CD14-positive monocyte (primary cell): ENCODE measurements at regions not wholly inside any gene's neighbourhood (a gene's known extent, or its start where the extent isn't known, plus 50 kb on each side); places are given as distances from the start of the nearest gene placed in this dataset.

ENCODE experiments used
- DNase-seq, 3 donors: peaks; one replicate each; pipeline ENCODE4 v3.0.0-alpha.2; 2011 to 2022
- H2AFZ ChIP-seq: 2 replicates; pipeline ENCODE4 v1.6.0; 2012; ENCODE audit warnings: mild to moderate bottlenecking, low read depth, low read length, inconsistent platforms; ENCODE audit not compliant: insufficient read depth, poor library complexity, severe bottlenecking
- H3K27ac ChIP-seq, 2 donors: 1 replicate in 1 of 2; 2 replicates in 1 of 2; pipeline ENCODE4 v1.5.1; 2012 to 2013; ENCODE audit warnings: low read length in 2 of 2, control low read depth in 1 of 2, inconsistent platforms in 1 of 2, low read depth in 1 of 2, mild to moderate bottlenecking in 1 of 2
- H3K27me3 ChIP-seq, 2 donors: one replicate each; pipeline versions ENCODE4 v1.6.0 to v1.6.1; 2011 to 2013; ENCODE audit warnings: low read length in 2 of 2; ENCODE audit not compliant: control insufficient read depth in 2 of 2, insufficient read depth in 2 of 2
- H3K36me3 ChIP-seq, 2 donors: replicated peaks in 1 of 2; 1 replicate in 1 of 2; 2 replicates in 1 of 2; pipeline versions ENCODE4 v1.5.1 to v1.6.1; 2012 to 2013; ENCODE audit warnings: low read length in 2 of 2, control low read depth in 1 of 2, inconsistent platforms in 1 of 2, mild to moderate bottlenecking in 1 of 2; ENCODE audit not compliant: insufficient read depth in 2 of 2, control insufficient read depth in 1 of 2
- H3K4me1 ChIP-seq, 2 donors: 1 replicate in 1 of 2; 2 replicates in 1 of 2; pipeline versions ENCODE4 v1.5.1 to v1.6.1; 2012 to 2013; ENCODE audit warnings: low read length in 2 of 2, control low read depth in 1 of 2, inconsistent platforms in 1 of 2, mild to moderate bottlenecking in 1 of 2, moderate library complexity in 1 of 2; ENCODE audit not compliant: insufficient read depth in 2 of 2, control insufficient read depth in 1 of 2
- H3K4me2 ChIP-seq: replicated peaks from 2 replicates; pipeline ENCODE3; 2012; ENCODE audit warnings: low read length, moderate library complexity, mild to moderate bottlenecking; ENCODE audit not compliant: poor library complexity, severe bottlenecking; ENCODE audit errors: extremely low read depth
- H3K4me3 ChIP-seq, 3 experiments: fragments of 200-600 bp in 1 of 3; sonication (generic) in 1 of 3; replicated peaks in 1 of 3; 1 replicate in 2 of 3; 2 replicates in 1 of 3; pipeline ENCODE4 v1.5.1; 2011 to 2013; ENCODE audit warnings: low read length in 3 of 3, mild to moderate bottlenecking in 3 of 3, control low read depth in 2 of 3, low read depth in 2 of 3, inconsistent platforms in 1 of 3, moderate library complexity in 1 of 3
- H3K79me2 ChIP-seq: 2 replicates; pipeline ENCODE4 v1.6.0; 2012; ENCODE audit warnings: mild to moderate bottlenecking, control low read depth, inconsistent platforms, low read length, moderate library complexity; ENCODE audit not compliant: insufficient read depth
- H3K9ac ChIP-seq: 2 replicates; pipeline ENCODE4 v1.6.0; 2017; ENCODE audit warnings: low read length, mild to moderate bottlenecking; ENCODE audit not compliant: insufficient read depth, poor library complexity, severe bottlenecking
- H3K9me3 ChIP-seq, 2 donors: replicated peaks in 1 of 2; 1 replicate in 1 of 2; 2 replicates in 1 of 2; pipeline versions ENCODE4 v1.5.1 to v1.6.1; 2012 to 2013; ENCODE audit warnings: low read length in 2 of 2, control low read depth in 1 of 2; ENCODE audit not compliant: control insufficient read depth in 1 of 2, insufficient read depth in 1 of 2
- H4K20me1 ChIP-seq: 2 replicates; pipeline ENCODE4 v1.6.0; 2012; ENCODE audit warnings: mild to moderate bottlenecking, low read length, control low read depth, moderate library complexity; ENCODE audit not compliant: insufficient read depth
- H3K27ac Mint-ChIP-seq, 7 donors: one replicate each; pipeline ENCODE4 v1.8.0; 2020; ENCODE audit warnings: mild to moderate bottlenecking in 7 of 7, mixed read lengths in 7 of 7, moderate library complexity in 6 of 7, inconsistent platforms in 2 of 7
- H3K27me3 Mint-ChIP-seq, 3 donors: one replicate each; pipeline ENCODE4 v1.8.0; 2021 to 2022; ENCODE audit warnings: low read depth in 3 of 3, mild to moderate bottlenecking in 3 of 3, mixed read lengths in 3 of 3, moderate library complexity in 3 of 3, inconsistent platforms in 1 of 3
- H3K36me3 Mint-ChIP-seq, 2 donors: one replicate each; pipeline ENCODE4 v1.8.0; 2020; ENCODE audit warnings: mixed read lengths in 2 of 2, inconsistent platforms in 1 of 2, mild to moderate bottlenecking in 1 of 2
- H3K4me1 Mint-ChIP-seq: one replicate; pipeline ENCODE4 v1.8.0; 2020; ENCODE audit warnings: mild to moderate bottlenecking, mixed read lengths
- H3K4me3 Mint-ChIP-seq, 2 donors: one replicate each; pipeline ENCODE4 v1.8.0; 2020; ENCODE audit warnings: mild to moderate bottlenecking in 2 of 2, mixed read lengths in 2 of 2, moderate library complexity in 1 of 2
- H3K9me3 Mint-ChIP-seq, 7 donors: one replicate each; pipeline ENCODE4 v1.8.0; 2020 to 2022; ENCODE audit warnings: mixed read lengths in 7 of 7, mild to moderate bottlenecking in 6 of 7, moderate library complexity in 6 of 7, inconsistent platforms in 2 of 7
- CTCF ChIP-seq: fragments of 200-600 bp; IDR thresholded peaks from one replicate; pipeline ENCODE4 v1.8.0; 2022; ENCODE audit warnings: antibody characterized with exemption, mild to moderate bottlenecking
- WGBS: methylation state at CpG from one replicate; pipeline ENCODE4 v1.1.5; 2013; ENCODE audit warnings: missing lambda C conversion rate; ENCODE audit not compliant: insufficient coverage; 5-methylcytosine and 5-hydroxymethylcytosine counted together
- intact Hi-C, 2 donors: fragments of 100-400 bp; cut with micrococcal nuclease; formaldehyde crosslinking; loops; one replicate each; pipeline versions ENCODE4 v1.15.0 to v1.15.1; 2023

DNA sequence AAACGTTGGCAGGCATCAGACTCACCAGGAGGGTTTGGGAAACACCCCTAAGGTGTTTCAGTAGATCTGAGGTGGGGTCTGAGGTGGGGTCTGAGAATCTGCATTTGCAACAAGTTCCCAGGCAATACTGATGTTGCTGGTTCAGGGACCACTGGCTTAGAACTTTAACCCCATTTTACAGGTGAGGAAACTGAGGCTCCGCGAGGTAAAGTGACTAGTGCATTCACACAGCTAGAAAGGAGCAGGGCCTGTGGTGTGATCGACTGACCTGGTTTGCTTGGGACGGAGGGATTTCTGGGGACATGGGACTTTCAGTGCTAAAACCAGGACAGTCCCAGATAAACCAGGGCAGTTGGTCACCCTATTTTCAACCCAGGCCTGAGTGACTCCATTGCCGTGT lies 81.4 kb upstream of the ZNF618 start:
- Histone ChIP-seq H4K20me1 (no peaks in the 10 kb centered on the region), H3K36me3 (no peaks in the 10 kb centered on the region), H2AFZ (no peak overlapping the region), H3K4me3 (no peak overlapping the region), H3K27ac (no peak overlapping the region), H3K9ac (no peak overlapping the region), H3K27me3 (no peaks in the 10 kb centered on the region), H3K79me2 (no peaks in the 10 kb centered on the region), H3K9me3 (no peaks in the 10 kb centered on the region), H3K4me1 (no peaks in the 10 kb centered on the region), H3K4me2 (no peak overlapping the region)
- DNase-seq: no peak
- H3K4me3 Mint-ChIP-seq: no peak overlapping the region
- peaks cover 0 to 5% (median 0%) of the 10 kb centered on the region in 7 donors for H3K9me3 Mint-ChIP-seq
- H3K27me3 Mint-ChIP-seq: peaks cover 2 to 9% (median 6%) of the 10 kb centered on the region in 3 donors
- H3K4me1 Mint-ChIP-seq: no peaks in the 10 kb centered on the region
- intact Hi-C loops: loop anchor here in 1 of 2 donors (10.0 kb wide), 1 partner anchor 160 kb away; no protein-coding TSS in a partner anchor
- WGBS: 87% methylated on average over 4 of the region's 6 CpGs
- H3K27ac Mint-ChIP-seq: no peak overlapping the region
- TF ChIP-seq CTCF: no peak
- no peaks in the 10 kb centered on the region for H3K36me3 Mint-ChIP-seq

DNA sequence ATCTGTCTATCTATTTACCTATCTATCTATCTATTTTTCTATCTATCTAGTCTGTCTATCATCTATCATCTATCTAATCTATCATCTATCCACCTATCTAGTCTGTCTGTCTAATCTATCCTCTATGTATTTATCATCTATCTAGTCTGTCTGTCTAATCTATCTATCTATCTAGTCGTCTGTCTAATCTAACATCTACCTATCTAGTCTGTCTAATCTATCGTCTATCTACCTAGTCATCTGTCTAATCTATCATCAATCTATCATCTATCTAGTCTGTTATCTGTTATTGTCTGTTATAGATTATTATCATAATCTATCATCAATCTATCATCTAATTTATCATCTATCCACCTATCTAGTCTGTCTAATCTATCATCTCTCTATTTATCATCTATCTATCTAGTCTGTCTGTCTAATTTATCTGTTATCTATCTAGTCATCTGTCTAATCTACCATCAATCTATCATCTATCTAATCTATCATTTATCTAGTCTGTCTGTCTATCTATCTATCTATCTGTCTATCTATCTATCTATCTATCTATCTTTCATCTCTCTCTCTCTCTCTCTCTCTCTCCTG lies 80.2 kb upstream of the ZNF618 start:
- no peak overlapping the region for H3K4me3 Mint-ChIP-seq
- H3K9ac ChIP-seq: no peak overlapping the region
- no peak overlapping the region for H3K27ac ChIP-seq
- no peak overlapping the region for H2AFZ ChIP-seq
- peaks cover 0 to 5% (median 0%) of the 10 kb centered on the region in 7 donors for H3K9me3 Mint-ChIP-seq
- H3K27me3 Mint-ChIP-seq: peaks cover 2 to 10% (median 6%) of the 10 kb centered on the region in 3 donors
- H3K4me2 ChIP-seq: no peak overlapping the region
- H3K4me3 ChIP-seq: no peak overlapping the region
- no peaks in the 10 kb centered on the region for H3K4me1 Mint-ChIP-seq
- no peaks in the 10 kb centered on the region for H3K79me2 ChIP-seq
- intact Hi-C loops: loop anchor here in 1 of 2 donors (10.0 kb wide), 1 partner anchor 159 kb away; no protein-coding TSS in a partner anchor
- TF ChIP-seq CTCF: no peak
- WGBS: no CpG with 5 or more reads among the region's 2 CpGs
- H3K4me1 ChIP-seq: no peaks in the 10 kb centered on the region
- no peaks in the 10 kb centered on the region for H3K27me3 ChIP-seq
- DNase-seq: no peak
- H3K9me3 ChIP-seq: no peaks in the 10 kb centered on the region
- no peaks in the 10 kb centered on the region for H3K36me3 ChIP-seq
- H4K20me1 ChIP-seq: no peaks in the 10 kb centered on the region
- no peaks in the 10 kb centered on the region for H3K36me3 Mint-ChIP-seq
- no peak overlapping the region for H3K27ac Mint-ChIP-seq
